HG03175 (cell line): ENCODE measurements at regions not wholly inside any gene's neighbourhood (a gene's known extent, or its start where the extent isn't known, plus 50 kb on each side); places are given as distances from the start of the nearest gene placed in this dataset.
"Not testable (repeated sequence)": the region's sequence is repeated elsewhere in the genome, so short reads cannot be mapped to it uniquely, and the experiment has no call there.

Experiments used
- ATAC-seq: cut with Tn5 transposase; IDR thresholded peaks from one replicate; pipeline ENCODE4 v1.9.1; 2021; ENCODE audit warnings: mild to moderate bottlenecking, moderate library complexity; ENCODE audit not compliant: unreplicated experiment

DNA sequence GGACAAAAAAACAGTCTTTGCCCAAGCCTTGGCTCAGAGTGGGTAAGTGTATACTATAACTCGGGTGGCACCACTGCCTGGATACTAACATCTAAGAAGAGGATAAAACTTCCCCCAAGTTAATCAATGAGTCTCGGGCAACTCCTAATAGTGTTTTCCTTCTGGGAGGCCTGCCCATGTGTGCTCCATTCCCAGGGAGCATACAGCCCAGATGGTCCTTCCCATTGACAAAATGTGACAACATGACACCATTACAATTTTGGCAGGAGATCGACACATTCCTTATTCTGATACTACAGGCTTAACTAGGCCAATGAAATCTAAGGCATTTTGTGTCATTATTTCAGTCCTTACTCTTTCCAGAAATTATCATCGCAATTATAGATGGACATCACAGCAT lies 52.7 kb upstream of the CRIM1 start:
- ATAC-seq, result no peak

- ATAC-seq, result no peak
Observed at GRCh38 chr2:36301843-36302242, 53.7 kb upstream of the CRIM1 start.

GRCh38 chr2:36300697-36301096 lies 54.9 kb upstream of the CRIM1 start:
- no peak for ATAC-seq

DNA sequence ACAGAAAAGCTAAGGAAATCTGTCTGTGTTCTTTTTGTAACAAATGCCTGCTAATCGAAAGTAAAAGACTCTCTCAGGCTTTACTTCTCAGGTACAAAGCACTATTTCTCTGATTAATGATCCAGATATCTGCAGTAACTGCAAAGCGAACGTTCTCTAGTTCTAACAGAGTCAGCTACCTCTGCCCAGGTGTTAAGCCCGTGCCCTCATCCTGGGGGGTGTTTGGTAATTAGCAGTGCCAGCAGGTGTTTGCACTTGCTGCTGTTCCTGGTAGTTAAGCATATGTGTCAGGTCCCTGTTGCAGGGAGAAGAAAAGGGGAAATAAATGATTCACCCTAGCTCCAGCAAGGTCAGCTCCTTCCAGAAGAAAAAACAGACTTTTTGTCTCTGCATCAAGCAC lies 58.8 kb upstream of the CRIM1 start:
- ATAC-seq, result no peak

GRCh38 chr2:36294316-36294721 lies 61.3 kb upstream of the CRIM1 start:
- no peak for ATAC-seq

DNA sequence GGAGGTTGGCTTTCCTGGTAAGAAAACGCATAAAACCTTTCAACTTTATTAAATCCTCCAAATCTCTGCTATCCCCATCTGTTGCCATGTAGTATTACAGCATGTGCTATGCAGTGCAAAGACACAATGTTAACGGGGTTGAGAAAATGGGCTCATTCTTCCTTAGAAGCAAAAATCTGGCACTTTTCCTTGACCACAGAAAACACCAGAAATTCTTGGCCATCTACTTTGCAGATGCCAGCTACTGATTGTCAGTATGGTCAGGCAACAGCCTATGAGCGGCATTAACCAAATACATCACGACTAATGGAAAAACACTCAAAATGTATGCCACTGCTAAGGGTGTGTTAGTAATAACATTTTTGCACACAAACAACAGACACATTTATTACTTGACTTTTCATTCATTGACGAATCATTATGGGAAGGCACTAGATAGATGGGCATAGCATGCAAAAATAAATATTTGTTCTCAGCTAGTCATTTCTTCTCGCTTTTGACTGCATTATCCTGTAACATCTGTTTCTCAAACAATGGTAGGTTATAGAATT lies 65.2 kb upstream of the CRIM1 start:
- no peak for ATAC-seq

- no peak for ATAC-seq
Observed at GRCh38 chr2:36289731-36290130, 65.8 kb upstream of the CRIM1 start.

GRCh38 chr2:36287363-36288275 lies 68.0 kb upstream of the CRIM1 start:
- ATAC-seq, result no peak

DNA sequence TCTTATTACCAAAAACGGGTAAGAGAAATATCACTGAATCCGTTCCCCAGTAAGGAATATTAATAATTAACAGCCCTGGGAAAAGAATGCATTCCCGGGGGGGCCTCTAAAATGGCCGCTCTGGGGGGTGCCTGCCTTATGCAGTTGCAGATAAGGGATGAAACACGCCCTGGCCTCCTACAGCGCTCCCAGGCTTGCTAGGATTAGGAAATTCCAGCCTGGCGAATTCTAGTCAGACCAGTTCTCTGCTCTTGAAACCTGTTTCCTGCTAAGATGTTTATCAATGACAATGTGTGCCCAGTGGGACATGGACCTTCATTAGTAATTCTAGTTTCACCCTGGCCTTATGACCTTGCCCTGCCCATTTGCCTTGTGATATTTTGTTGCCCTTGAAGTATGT lies 76.1 kb upstream of the CRIM1 start:
- not testable (repeated sequence) for ATAC-seq

DNA sequence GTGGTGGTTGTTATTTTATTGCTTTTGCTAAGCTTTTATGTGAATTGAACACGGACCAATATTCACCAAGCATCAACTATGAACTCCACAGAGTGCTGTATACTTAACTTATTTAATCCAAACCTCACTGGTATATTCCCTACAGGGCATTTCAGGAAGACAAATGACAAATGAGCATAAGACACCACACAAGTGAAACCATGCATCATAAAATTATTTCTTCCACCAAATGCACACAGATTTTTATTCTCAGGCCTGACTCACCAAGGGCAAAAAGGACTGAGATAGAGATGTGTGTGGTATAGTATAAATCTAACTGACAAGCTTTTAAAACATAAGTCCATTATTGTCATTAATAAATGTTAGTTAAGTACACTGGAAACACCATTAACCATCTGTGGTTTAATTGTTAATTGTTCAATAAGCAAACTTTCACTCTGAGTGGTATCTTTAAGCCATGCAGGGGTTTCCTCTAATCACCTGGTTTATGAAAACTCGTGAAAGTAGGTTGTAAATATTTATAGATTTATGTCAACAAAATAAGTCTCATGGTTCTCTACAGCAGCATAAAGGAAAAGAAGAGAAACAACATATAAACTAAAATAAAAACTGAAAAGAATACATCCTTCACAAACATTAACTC lies 77.6 kb upstream of the CRIM1 start:
- ATAC-seq, result no peak

- ATAC-seq, result no peak
Observed at GRCh38 chr2:36277146-36277808, 78.3 kb upstream of the CRIM1 start.

DNA sequence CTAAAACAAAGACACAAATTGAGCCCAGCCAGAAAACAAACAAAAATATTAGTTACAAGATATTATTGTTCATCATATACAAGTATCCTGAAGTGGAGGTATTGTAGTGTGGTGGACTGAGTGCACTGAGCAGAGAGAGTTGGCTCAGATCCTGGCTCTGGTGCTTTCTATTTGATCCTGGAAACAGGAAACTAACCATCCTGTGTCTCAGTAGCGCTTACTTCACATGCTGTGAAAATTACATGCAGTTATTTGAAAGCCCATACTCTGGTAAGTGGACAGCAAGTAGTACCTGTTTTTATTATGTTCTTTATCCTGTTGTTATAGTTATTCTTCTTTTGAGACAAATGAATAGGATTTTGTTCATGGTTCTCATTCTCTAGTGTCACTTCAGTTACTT lies 84.3 kb upstream of the CRIM1 start:
- no peak for ATAC-seq

DNA sequence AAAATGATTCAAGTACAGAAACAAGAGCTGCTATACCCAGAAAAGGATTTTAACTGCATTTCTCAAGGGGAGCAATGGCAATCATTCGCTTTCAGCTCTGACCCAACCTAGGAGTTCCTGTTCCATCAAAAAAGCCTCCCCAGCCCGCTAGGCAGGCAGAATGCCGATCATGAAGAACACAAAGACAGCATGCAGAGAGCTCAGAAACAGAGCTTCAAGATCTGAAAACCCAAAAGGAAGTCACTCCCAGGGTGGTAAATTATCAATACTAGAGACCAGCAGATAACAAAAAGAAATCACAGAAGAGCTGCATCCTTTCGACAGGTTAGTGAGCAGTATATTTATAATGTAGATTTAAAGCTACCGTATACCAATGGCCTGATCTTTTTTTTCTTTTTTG lies 84.8 kb upstream of the CRIM1 start:
- ATAC-seq, result no peak

DNA sequence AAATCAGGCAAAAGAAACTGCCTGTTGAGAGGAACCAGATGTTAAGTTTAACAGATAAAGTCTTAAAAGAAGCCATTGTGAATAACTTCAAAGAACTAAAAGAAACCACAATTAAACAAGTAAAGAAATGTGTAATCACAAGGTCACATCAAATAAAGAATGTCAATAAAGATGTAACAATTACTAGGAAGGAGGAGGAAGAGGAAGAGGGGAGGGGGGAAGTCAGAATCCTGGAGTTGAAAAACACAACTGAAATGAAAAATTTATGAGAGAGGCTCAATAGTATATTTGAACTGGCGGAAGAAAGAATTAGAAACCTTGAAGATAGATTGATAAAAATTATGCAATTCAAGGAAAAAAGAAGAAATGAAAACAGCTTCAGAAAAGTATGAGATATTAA lies 88.4 kb upstream of the CRIM1 start:
- ATAC-seq, result no peak

- no peak for ATAC-seq
Observed at GRCh38 chr2:36266536-36267121, 88.9 kb upstream of the CRIM1 start.

GRCh38 chr2:36262581-36262980 lies 93.0 kb upstream of the CRIM1 start:
- ATAC-seq, result no peak

GRCh38 chr2:36255863-36256262 lies 99.7 kb upstream of the CRIM1 start:
- ATAC-seq, result no peak

DNA sequence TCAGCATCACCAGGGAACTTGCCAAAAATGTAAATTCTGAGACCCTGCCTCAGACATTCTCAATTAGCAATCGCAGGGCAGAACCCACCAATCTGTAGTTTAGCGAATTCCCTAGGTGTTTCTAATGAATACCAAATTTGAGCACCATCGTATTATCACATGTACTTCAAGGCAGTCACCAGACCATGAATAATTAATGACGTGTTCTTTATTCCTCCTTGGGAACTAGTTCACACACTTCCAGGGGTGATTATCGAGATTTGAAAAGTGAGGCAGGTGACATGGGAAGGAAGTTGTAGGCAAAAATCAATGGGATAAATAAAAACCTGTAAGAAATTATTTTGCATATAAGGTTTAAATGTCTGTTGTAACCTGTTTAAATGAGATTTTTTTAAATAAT lies 102.5 kb upstream of the CRIM1 start:
- no peak for ATAC-seq

DNA sequence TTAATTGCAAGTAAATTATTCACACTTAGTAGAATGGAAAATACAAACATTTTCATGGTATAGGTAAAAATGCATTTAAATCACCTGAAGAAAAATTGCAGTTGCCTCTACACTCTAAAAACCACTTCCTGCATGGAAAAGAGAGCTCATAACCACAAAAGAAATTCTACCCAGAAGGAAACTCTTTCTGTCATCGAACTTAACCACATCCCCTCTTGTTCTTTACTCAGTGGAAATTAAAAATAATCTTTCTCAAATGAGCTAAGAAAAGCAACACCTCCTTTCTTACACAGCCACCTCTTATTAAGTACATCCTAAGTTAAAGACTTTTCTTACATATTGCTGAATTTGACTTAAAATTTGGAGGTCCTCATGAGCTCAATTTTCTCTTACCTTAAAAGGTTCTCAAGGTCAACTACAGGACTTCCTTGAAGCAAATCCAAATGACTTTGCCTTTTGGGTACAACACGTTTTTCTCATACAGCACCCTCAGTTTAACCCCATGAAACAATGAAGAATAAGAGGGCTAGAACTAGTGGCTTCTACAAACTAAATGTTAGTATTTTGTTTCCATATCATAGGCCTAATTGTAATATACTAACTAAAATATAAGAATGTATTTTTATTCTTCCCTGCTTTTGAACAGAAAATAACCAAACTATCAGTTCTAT lies 109.1 kb upstream of the CRIM1 start:
- ATAC-seq, result peak; percentile 83

- no peak for ATAC-seq
Observed at GRCh38 chr2:36245651-36246050, 109.9 kb upstream of the CRIM1 start.

GRCh38 chr2:36238106-36238505 lies 117.5 kb upstream of the CRIM1 start:
- ATAC-seq, result no peak
